Upper lobe of left lung (tissue), 6 donors: ENCODE measurements at regions not wholly inside any gene's neighbourhood (a gene's known extent, or its start where the extent isn't known, plus 50 kb on each side); places are given as distances from the start of the nearest gene placed in this dataset.
"Not testable (repeated sequence)": the region's sequence is repeated elsewhere in the genome, so short reads cannot be mapped to it uniquely, and the experiment has no call there.

Source experiments
- ATAC-seq, 2 donors: fragments of 200-7000 bp; cut with Tn5 transposase; one replicate each; pipeline ENCODE4 v1.9.1; 2022; ENCODE audit warnings: mild to moderate bottlenecking in 2 of 2, moderate library complexity in 2 of 2; ENCODE audit not compliant: low FRiP score in 2 of 2
- DNase-seq, 2 donors: peaks; one replicate each; pipeline ENCODE4 v3.0.0-alpha.2; 2019 to 2020
- H3K27ac ChIP-seq, 4 donors: fragments of 200-600 bp; sonication (generic); one replicate each; pipeline ENCODE4 v1.5.1; 2016 to 2019
- H3K27me3 ChIP-seq, 4 donors: fragments of 200-600 bp; sonication (generic); one replicate each; pipeline ENCODE4 v1.5.1; 2017 to 2019
- H3K36me3 ChIP-seq, 4 donors: fragments of 200-600 bp; sonication (generic); one replicate each; pipeline ENCODE4 v1.5.1; 2016 to 2019
- H3K4me1 ChIP-seq, 4 donors: fragments of 200-600 bp; sonication (generic); one replicate each; pipeline ENCODE4 v1.5.1; 2018 to 2019
- H3K4me3 ChIP-seq, 4 donors: fragments of 200-600 bp; sonication (generic); one replicate each; pipeline ENCODE4 v1.5.1; 2017 to 2019; ENCODE audit warnings: mild to moderate bottlenecking in 2 of 4, moderate library complexity in 1 of 4
- H3K9me3 ChIP-seq, 4 donors: fragments of 200-600 bp; sonication (generic); one replicate each; pipeline ENCODE4 v1.5.1; 2018 to 2019
- CTCF ChIP-seq, 6 experiments: fragments of 450-650 bp in 4 of 6; fragments of 200-600 bp in 2 of 6; sonication (generic) in 2 of 6; IDR thresholded peaks; one replicate each; pipeline ENCODE4 v1.5.1; 2016 to 2019; ENCODE audit warnings: antibody characterized with exemption in 6 of 6
- EP300 ChIP-seq, 4 donors: sonication (generic); formaldehyde crosslinking; IDR thresholded peaks; one replicate each; pipeline ENCODE4 v1.5.1; 2017; ENCODE audit warnings: antibody characterized with exemption in 4 of 4, control low read depth in 2 of 4
- POLR2A ChIP-seq, 4 donors: fragments of 450-650 bp; IDR thresholded peaks; one replicate each; pipeline ENCODE4 v1.5.1; 2016 to 2017; ENCODE audit warnings: antibody characterized with exemption in 4 of 4, mild to moderate bottlenecking in 2 of 4
- POLR2AphosphoS5 ChIP-seq, 2 donors: sonication (generic); formaldehyde crosslinking; IDR thresholded peaks; one replicate each; pipeline ENCODE4 v1.5.1; 2017; ENCODE audit warnings: antibody characterized with exemption in 2 of 2
- WGBS, 2 donors: methylation state at CpG; one replicate each; pipeline ENCODE4 v1.1.5; 2017 to 2018; 5-methylcytosine and 5-hydroxymethylcytosine counted together
- donor health status: DM: no; HTN: no; CAD: no; lungs with moderate emphysema.
- donor health status: DM: no; HTN: yes; CAD: no; lungs with severe emphysema.

GRCh38 chr2:208608122-208608835 lies 201.7 kb downstream of the PTH2R start:
- no peaks in the 10 kb centered on the region for H3K9me3 ChIP-seq
- ATAC-seq = no peak
- H3K27me3 ChIP-seq = no peaks in the 10 kb centered on the region
- no peaks in the 10 kb centered on the region for H3K36me3 ChIP-seq
- no peak overlapping the region for H3K27ac ChIP-seq
- H3K4me1 ChIP-seq = no peaks in the 10 kb centered on the region
- no peak for DNase-seq
- no peak overlapping the region for H3K4me3 ChIP-seq
- TF ChIP-seq EP300 (IDR thresholded peaks at IDR 0.05) (no peak), CTCF (IDR thresholded peaks at IDR 0.05) (no peak), POLR2AphosphoS5 (IDR thresholded peaks at IDR 0.05) (no peak), POLR2A (IDR thresholded peaks at IDR 0.05) (no peak)
- 45 to 80% methylated on average over 1 of the region's 1 CpG for WGBS, 2 donors

- Histone ChIP-seq H3K27ac (no peak overlapping the region), H3K9me3 (no peaks in the 10 kb centered on the region), H3K4me1 (no peaks in the 10 kb centered on the region), H3K36me3 (no peaks in the 10 kb centered on the region), H3K27me3 (no peaks in the 10 kb centered on the region), H3K4me3 (no peak overlapping the region)
- TF ChIP-seq CTCF (IDR thresholded peaks at IDR 0.05) (no peak), POLR2A (IDR thresholded peaks at IDR 0.05) (no peak), EP300 (IDR thresholded peaks at IDR 0.05) (no peak), POLR2AphosphoS5 (IDR thresholded peaks at IDR 0.05) (no peak)
- DNase-seq (no peak), ATAC-seq (no peak)
- 74 to 84% methylated on average over 2 of the region's 2 CpGs for WGBS, 2 donors
Observed at GRCh38 chr2:208609166-208609804, 202.7 kb downstream of the PTH2R start.

- H3K27ac ChIP-seq, H3K4me1 ChIP-seq, H3K36me3 ChIP-seq, DNase-seq, H3K9me3 ChIP-seq, ATAC-seq, H3K27me3 ChIP-seq, H3K4me3 ChIP-seq: not testable (repeated sequence)
- 65 to 68% methylated on average over 1 of the region's 1 CpG for WGBS, 2 donors
Observed at GRCh38 chr2:208615675-208616074, 209.1 kb downstream of the PTH2R start.

- ATAC-seq = no peak
- Histone ChIP-seq H3K27ac (no peak overlapping the region), H3K36me3 (no peaks in the 10 kb centered on the region), H3K9me3 (no peaks in the 10 kb centered on the region), H3K27me3 (no peaks in the 10 kb centered on the region), H3K4me1 (no peaks in the 10 kb centered on the region), H3K4me3 (no peak overlapping the region)
- TF ChIP-seq POLR2AphosphoS5 (IDR thresholded peaks at IDR 0.05) (no peak), EP300 (IDR thresholded peaks at IDR 0.05) (no peak)
- WGBS, 2 donors = 79 to 91% methylated on average over 2 to 4 of the region's 4 CpGs
- DNase-seq = no peak
Observed at GRCh38 chr2:208618220-208618619, 211.6 kb downstream of the PTH2R start.

GRCh38 chr2:208619993-208620392 lies 213.4 kb downstream of the PTH2R start:
- H3K27ac ChIP-seq = no peak overlapping the region
- H3K36me3 ChIP-seq = no peaks in the 10 kb centered on the region
- TF ChIP-seq EP300 (IDR thresholded peaks at IDR 0.05) = no peak
- TF ChIP-seq POLR2AphosphoS5 (IDR thresholded peaks at IDR 0.05) = no peak
- no peak for TF ChIP-seq POLR2A (IDR thresholded peaks at IDR 0.05)
- no peak for TF ChIP-seq CTCF (IDR thresholded peaks at IDR 0.05)
- DNase-seq (no peak), ATAC-seq (no peak)
- H3K4me3 ChIP-seq = no peak overlapping the region
- no peaks in the 10 kb centered on the region for H3K4me1 ChIP-seq
- H3K9me3 ChIP-seq = no peaks in the 10 kb centered on the region
- WGBS, 2 donors = 67 to 70% methylated on average over 1 of the region's 1 CpG
- H3K27me3 ChIP-seq = no peaks in the 10 kb centered on the region

- no peak for TF ChIP-seq POLR2AphosphoS5 (IDR thresholded peaks at IDR 0.05)
- TF ChIP-seq POLR2A (IDR thresholded peaks at IDR 0.05) = no peak
- Histone ChIP-seq H3K4me1 (no peaks in the 10 kb centered on the region), H3K4me3 (no peak overlapping the region), H3K9me3 (no peaks in the 10 kb centered on the region), H3K36me3 (no peaks in the 10 kb centered on the region), H3K27me3 (no peaks in the 10 kb centered on the region), H3K27ac (no peak overlapping the region)
- no peak for ATAC-seq
- DNase-seq = no peak
- 76 to 79% methylated on average over 1 of the region's 1 CpG for WGBS, 2 donors
Observed at GRCh38 chr2:208620487-208620978, 213.9 kb downstream of the PTH2R start.
